ENCODE measurements at regions not wholly inside any gene's neighbourhood (a gene's known extent, or its start where the extent isn't known, plus 50 kb on each side); places are given as distances from the start of the nearest gene placed in this dataset.

GRCh38 chr6:158251565-158251964, 60.7 kb upstream of the TULP4 start:
- TF ChIP-seq CTCF (IDR thresholded peaks at IDR 0.05 in 2 of 3, conservative IDR thresholded peaks at IDR 0.05 in 1 of 3; ENCODE audit: insufficient read depth in 2 of 3, low read depth in 1 of 3, low read length in 3 of 3) (no peak), TAF9B (IDR thresholded peaks at IDR 0.05; ENCODE audit: partially characterized antibody) (no peak), EP300 (IDR thresholded peaks at IDR 0.05; ENCODE audit: low read length) (no peak), ZNF253 (CRISPR knock-in tag; conservative IDR thresholded peaks at IDR 0.05) (no peak), FOXJ3 (CRISPR knock-in tag; IDR thresholded peaks at IDR 0.05) (no peak), ZNF133 (CRISPR knock-in tag; IDR thresholded peaks at IDR 0.05) (no peak), MEIS2 (IDR thresholded peaks at IDR 0.05; ENCODE audit: partially characterized antibody) (no peak), PBX2 (CRISPR knock-in tag; IDR thresholded peaks at IDR 0.05; ENCODE audit: low read depth) (no peak), PBX2 (tag; conservative IDR thresholded peaks at IDR 0.05; ENCODE audit: low read depth) (no peak), FOSL1 (tag; conservative IDR thresholded peaks at IDR 0.05) (no peak), YY1 (IDR thresholded peaks at IDR 0.05; ENCODE audit: borderline replicate concordance in 1 of 3, control insufficient read depth in 1 of 3, extremely low read depth in 1 of 3, insufficient read depth in 3 of 3, insufficient read length in 1 of 3, insufficient replicate concordance in 2 of 3, low read depth in 1 of 3, low read length in 2 of 3) (no peak), HOXB6 (CRISPR knock-in tag; IDR thresholded peaks at IDR 0.05; ENCODE audit: borderline replicate concordance) (no peak), TEAD1 (CRISPR knock-in tag; IDR thresholded peaks at IDR 0.05) (no peak), MED1 (CRISPR knock-in tag; IDR thresholded peaks at IDR 0.05; ENCODE audit: borderline replicate concordance) (no peak), ZNF398 (CRISPR knock-in tag; IDR thresholded peaks at IDR 0.05) (no peak)
